ENCODE measurements at regions not wholly inside any gene's neighbourhood (a gene's known extent, or its start where the extent isn't known, plus 50 kb on each side); places are given as distances from the start of the nearest gene placed in this dataset.
"Not testable (repeated sequence)": the region's sequence is repeated elsewhere in the genome, so short reads cannot be mapped to it uniquely, and the experiment has no call there.

GRCh38 chr2:22454826-22455485, 930.0 kb upstream of the KLHL29 start:
- DNase-seq = no peak

GRCh38 chr2:22458440-22458839, 926.5 kb upstream of the KLHL29 start:
- no peak for DNase-seq

- DNase-seq = not testable (repeated sequence)
Observed at GRCh38 chr2:22475103-22475502, 909.9 kb upstream of the KLHL29 start.

DNA sequence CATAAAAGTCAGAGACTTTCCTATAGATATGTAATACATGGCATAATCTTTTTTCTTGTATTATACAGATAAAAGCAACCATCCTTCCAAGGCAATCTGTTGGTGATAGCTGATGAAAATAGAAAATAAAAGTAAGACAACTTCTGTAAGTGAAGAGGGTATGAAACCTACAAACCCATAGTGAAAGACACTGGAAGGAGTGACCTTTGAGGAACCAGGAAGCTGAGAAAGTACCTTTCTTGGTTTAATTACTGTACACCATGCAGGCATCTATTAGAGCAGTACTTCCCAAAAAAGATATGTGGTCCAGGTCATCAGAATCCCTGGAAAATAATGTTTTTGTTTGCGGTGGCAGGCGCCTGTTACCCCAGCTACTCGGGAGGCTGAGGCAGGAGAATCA, 906.6 kb upstream of the KLHL29 start:
- DNase-seq = no peak

DNA sequence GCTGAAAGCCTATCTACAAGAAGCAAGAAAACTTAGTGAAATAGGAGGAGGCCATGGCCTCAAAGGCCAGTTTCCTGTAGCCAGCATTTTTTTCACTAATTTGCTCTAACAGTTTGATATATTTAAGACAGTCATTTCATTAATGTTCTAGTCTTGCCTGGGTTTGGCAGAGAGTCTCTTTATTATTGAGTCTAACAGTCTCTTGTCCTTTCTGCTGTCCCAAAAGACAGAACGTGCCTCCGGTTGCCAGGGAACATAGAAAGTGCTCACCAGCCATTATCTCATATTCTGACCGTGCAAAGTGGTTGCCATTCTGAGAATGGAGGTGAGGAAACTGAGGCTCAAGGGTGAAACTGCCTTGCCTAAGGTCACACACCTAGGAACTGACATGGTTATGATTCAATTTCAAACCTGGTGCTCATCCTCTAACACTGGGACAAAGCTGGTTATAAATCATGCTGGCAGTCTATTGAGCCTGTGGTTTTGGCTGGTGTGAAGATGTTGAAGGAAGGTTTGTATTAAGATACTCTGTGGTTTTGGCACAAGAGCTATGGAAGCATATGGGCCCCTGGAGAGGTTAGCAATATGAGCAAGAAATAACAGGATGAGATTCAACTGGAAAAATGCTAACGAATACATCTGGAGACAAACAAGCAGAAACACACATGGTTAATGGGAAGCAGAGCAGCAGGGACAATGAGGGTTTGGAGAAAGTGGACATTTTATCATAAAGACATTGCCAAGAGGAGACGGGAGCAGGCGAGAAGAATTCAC, 903.3 kb upstream of the KLHL29 start:
- no peak for DNase-seq

DNA sequence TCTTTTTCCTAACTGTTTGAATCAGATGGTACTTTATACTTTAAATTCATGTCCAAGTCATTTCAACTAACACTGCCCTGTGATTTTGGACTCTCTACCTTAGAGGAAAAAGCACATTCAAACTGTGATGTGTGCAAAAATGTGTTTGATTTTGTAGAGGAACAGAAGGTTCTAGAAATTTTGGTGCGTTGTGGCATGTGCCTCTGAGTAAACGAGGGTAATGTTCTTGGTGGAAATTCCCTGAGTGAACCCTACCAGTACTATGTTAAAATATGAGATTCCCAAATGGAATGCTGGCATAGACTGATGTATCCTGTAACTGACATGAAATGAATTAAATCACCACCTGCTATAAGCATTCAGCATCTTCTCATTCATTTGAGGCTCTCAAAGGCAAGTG, 901.9 kb upstream of the KLHL29 start:
- DNase-seq = no peak

- no peak for DNase-seq
Observed at GRCh38 chr2:22485486-22485885, 899.5 kb upstream of the KLHL29 start.

DNA sequence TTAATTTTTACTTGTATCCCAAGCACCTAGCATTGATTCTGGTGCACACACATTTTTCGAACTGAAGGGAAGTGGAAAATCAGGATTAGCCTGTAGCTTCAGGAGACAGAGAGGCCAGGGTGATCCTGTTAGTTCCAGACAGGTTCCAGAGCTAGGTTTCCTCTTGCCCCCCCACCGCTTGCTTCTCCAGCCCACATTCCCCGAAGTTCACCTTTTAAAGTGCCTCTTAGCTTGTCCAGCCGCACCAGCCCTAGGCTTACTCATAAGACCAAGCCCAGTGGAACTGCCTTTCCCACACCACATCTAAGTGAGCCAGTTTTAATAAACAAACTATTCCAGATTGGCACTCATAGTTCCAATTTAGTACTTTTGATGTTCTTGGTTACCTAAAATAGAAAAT, 898.6 kb upstream of the KLHL29 start:
- peak; percentile 96 for DNase-seq

GRCh38 chr2:22487036-22487435, 897.9 kb upstream of the KLHL29 start:
- peak; percentile 79 for DNase-seq

DNA sequence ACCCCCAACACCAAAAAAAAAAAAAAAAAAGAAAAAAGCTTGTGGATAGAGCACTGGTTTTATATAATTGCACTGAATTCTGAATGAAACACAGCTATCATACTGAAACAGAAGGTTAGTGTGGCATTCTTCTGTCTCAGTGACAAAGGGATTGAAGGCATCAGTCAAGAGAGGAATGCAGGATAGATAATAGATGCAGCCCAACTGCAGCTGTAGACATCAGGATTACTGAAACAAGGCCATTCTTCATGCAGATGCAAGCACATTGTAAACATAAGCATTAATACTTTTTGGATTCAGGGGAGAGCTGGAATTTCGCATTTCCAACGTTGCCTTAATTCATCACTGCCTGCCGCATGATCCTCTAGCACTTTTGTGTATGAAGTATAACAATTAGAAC, 897.4 kb upstream of the KLHL29 start:
- no peak for DNase-seq

DNA sequence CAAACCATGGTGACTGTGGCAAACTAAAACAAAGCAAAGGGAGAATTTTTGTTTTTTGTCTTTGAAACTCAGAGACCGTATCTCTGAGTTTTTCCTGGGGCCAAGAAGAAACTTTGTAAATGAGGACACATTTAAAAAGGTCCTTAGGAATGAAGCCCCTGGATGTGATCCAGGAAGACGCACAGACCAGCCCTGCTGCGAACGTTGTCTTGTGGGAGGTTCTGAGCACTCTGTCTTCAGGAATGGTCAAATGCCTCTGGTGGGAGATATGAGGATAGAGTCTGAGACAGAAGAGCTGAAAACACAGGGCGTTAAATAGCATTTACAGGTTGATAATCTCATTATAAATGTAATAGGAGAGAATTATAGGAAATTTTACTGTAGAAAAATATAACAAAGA, 893.5 kb upstream of the KLHL29 start:
- DNase-seq = no peak

GRCh38 chr2:22494156-22494555, 890.8 kb upstream of the KLHL29 start:
- no peak for DNase-seq

GRCh38 chr2:22497064-22497463, 887.9 kb upstream of the KLHL29 start:
- DNase-seq = no peak

GRCh38 chr2:22497789-22498188, 887.2 kb upstream of the KLHL29 start:
- no peak for DNase-seq

DNA sequence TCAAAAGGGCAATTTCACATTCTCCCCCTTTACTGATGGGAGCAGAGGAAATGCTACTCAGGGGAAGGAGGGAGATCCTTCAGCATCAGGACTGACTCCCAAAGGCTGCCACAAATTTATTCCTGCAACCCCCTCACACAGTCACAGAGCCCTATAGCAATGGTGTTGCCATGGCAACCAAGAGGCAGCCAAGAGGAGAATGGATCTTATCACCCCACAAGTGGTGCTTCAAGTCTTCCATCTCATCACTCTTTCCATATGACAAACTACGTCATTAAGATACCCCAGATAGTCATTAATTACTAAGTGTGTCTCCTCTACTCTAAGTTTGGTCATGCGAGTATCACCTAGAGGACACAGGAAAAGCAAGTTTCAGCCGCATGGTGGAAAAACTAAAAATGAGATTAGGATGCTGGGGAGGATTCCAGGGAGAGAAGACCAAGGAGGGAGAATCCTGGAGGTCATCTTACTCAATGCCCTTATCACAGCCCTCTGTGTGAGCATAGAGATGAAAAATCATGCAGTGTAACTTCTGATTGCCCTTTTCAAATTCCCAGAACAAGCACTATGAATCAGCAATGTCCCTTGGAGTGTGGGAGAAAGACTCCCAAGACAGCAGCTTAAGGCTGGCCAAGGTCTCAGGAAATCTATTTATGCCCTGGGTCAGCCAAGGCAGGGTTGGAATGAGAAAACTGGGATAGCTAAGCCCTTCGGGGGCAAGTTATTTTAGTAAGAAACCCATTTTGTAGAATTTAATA, 885.7 kb upstream of the KLHL29 start:
- DNase-seq = no peak

DNA sequence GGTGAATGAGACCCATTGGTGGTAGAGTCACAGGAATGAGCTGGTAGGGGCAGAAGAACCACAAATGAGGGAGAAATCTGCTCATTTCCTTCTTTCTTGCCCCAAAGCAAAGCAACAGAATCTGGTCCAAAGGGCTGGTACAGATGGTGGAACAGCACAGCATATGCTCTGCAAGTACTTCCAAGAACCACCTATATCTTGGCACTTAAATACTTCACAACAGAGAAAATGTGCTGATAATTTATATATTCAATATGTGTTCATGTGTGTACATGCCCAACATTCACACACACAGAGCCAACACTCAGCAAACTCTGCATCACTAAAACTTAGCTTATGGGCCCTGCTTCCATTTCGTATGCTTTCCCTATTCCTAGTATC, 884.4 kb upstream of the KLHL29 start:
- no peak for DNase-seq

DNA sequence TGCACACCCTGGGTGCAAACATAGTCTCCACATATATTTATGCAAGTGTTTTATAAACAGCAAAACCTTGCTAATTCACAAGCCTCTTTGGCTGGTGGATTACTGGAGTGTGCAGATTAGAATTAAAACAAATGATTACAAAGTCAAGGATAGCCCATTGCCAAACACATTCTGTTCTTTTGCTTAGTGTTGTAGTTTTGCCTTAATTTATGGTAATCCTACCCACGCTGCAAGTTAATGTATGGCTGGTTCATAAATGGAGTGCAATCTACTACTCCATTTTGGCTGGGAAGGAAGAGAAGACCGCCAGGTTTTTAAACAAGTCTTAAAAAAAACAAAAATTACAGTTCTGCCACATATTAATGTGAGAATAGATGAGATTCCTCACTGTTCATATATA, 883.1 kb upstream of the KLHL29 start:
- DNase-seq = no peak

GRCh38 chr2:22513563-22513962, 871.4 kb upstream of the KLHL29 start:
- DNase-seq = no peak

DNA sequence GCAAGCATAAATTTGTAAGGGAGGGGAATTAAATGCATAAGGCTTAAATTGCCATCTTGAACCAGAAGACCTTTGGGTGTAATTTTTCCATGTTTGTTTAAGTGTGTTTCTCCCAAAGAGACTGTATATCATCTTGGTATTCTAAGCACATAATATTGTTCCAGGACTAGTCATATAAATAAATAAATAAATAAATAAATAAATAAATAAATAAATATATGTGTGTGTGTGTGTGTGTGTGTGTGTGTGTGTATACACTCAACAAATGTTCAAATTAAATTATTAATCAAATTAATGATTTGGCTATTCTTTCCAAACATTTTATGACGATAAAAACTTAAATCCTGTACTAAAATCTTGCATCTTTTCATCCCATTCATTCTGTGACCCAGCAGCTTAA, 867.8 kb upstream of the KLHL29 start:
- no peak for DNase-seq

GRCh38 chr2:22518641-22519040, 866.3 kb upstream of the KLHL29 start:
- no peak for DNase-seq

DNA sequence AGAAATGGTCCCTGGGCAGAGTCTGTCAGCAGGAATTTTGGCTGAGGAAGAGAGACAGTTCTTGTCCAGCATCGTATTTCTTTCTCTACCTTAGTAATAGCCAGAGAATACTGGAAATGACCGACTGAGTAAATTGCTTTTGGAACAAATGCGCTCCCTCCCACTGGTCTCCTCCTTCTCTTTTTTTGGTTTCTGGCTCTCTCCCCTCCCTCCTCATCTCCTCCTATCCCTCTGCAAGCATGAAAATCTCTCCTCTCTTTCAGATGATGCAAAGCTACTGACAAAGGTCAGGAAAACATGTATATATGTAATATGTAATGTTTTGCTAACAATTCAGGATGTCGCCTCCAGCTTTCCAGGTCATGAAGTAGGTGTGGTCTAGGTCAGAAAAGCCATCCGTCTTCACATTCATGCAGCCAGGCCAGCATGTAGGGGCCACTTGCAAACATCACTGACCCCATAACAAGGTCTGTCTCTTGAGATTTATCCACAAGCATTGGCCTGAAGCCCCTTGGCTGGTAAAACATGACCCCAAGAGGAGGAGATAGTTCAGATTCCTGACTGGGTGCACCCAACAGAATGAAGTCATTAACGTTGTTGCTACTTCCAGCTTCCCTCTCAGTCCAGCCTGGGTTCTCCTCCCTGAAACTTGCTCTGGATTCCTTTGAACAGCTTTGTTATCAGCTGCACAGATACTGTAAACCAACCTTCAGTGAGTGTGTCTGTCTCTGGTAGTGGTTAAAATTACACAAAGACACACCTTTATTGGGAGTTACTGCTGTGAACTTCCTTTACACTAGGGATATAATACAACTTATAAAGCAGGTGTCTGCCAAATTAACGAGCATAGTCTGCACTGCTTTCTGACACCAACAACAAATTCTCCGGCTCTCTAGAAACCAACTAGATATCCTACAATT, 864.4 kb upstream of the KLHL29 start:
- no peak for DNase-seq

DNA sequence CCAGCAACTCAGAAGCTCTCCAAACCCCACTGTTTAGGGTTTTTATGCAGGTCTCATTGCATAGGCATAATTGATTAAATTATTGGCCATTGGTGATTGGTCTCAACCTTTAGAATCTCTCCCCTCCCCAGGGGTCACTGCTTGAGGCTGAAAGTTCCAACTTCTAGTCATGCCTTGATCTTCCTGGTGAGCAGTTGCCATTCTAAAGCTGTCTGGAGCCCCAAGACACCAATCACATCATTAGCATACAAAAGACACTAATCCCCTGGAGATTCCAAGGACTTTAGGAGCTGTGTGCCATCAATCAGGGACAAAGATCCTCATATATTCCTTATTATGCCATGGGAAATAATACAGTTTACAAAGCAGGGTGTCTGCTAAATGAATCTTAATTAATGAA, 863.4 kb upstream of the KLHL29 start:
- DNase-seq = no peak

GRCh38 chr2:22525681-22526080, 859.3 kb upstream of the KLHL29 start:
- no peak for DNase-seq
